Esophagus squamous epithelium (tissue), 4 donors: ENCODE measurements at regions not wholly inside any gene's neighbourhood (a gene's known extent, or its start where the extent isn't known, plus 50 kb on each side); places are given as distances from the start of the nearest gene placed in this dataset.

Experiments used
- CTCF ChIP-seq, 6 experiments: fragments of 450-650 bp in 4 of 6; fragments of 200-600 bp in 2 of 6; sonication (generic) in 2 of 6; IDR thresholded peaks; one replicate each; pipeline ENCODE4 v1.5.1; 2016 to 2019; ENCODE audit warnings: antibody characterized with exemption in 6 of 6, mild to moderate bottlenecking in 4 of 6, moderate library complexity in 4 of 6
- POLR2A ChIP-seq, 4 donors: fragments of 450-650 bp; IDR thresholded peaks; one replicate each; pipeline ENCODE4 v1.6.1; 2017; ENCODE audit warnings: antibody characterized with exemption in 4 of 4, mild to moderate bottlenecking in 4 of 4, moderate library complexity in 3 of 4

- TF ChIP-seq CTCF (IDR thresholded peaks at IDR 0.05) = no peak
- no peak for TF ChIP-seq POLR2A (IDR thresholded peaks at IDR 0.05)
These were observed 836.8 kb downstream of the SORCS1 start for GRCh38 chr10:106327747-106328146.
